Omental fat pad (tissue), 3 donors: ENCODE measurements at regions not wholly inside any gene's neighbourhood (a gene's known extent, or its start where the extent isn't known, plus 50 kb on each side); places are given as distances from the start of the nearest gene placed in this dataset.
A peak's percentile ranks its signal among the peaks of the same experiment; 100 is the strongest.

ENCODE experiments used
- ATAC-seq: fragments of 150-250 bp; one replicate; pipeline ENCODE4 v1.9.1; 2016; ENCODE audit warnings: mild to moderate bottlenecking, moderate library complexity; ENCODE audit not compliant: low FRiP score
- DNase-seq: peaks from one replicate; pipeline ENCODE4 v3.0.0-alpha.2; 2019; ENCODE audit warnings: low spot score
- CTCF ChIP-seq, 3 donors: fragments of 450-650 bp; IDR thresholded peaks; one replicate each; pipeline ENCODE4 v1.5.1; 2016 to 2017; ENCODE audit warnings: antibody characterized with exemption in 3 of 3, mild to moderate bottlenecking in 3 of 3, moderate library complexity in 2 of 3

DNA sequence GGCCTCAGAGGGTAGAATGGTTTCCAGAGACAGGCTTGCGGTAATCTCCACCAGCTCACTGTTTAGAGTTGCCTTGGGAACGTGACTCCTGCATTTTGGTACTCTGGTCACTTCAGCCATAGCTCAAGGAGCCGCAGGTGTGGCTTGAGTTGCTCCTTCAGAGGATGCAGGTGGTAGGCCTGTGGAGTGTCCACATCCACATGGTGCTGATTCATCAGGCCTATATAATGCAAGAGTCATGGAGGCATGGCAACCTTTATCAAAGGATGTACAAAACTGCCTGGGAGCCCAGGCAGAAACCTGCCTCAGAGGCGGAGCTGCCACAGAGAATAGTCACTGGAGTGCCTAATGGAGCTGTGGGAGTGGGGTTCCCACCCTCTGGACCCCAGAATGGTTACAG is 114.2 kb downstream of the ANXA1 start:
- ATAC-seq (no peak), DNase-seq (no peak)
- TF ChIP-seq CTCF (IDR thresholded peaks at IDR 0.05) = no peak

- DNase-seq = no peak
- no peak for TF ChIP-seq CTCF (IDR thresholded peaks at IDR 0.05)
- no peak for ATAC-seq
Observed at GRCh38 chr9:73269430-73270101, 117.9 kb downstream of the ANXA1 start.

DNA sequence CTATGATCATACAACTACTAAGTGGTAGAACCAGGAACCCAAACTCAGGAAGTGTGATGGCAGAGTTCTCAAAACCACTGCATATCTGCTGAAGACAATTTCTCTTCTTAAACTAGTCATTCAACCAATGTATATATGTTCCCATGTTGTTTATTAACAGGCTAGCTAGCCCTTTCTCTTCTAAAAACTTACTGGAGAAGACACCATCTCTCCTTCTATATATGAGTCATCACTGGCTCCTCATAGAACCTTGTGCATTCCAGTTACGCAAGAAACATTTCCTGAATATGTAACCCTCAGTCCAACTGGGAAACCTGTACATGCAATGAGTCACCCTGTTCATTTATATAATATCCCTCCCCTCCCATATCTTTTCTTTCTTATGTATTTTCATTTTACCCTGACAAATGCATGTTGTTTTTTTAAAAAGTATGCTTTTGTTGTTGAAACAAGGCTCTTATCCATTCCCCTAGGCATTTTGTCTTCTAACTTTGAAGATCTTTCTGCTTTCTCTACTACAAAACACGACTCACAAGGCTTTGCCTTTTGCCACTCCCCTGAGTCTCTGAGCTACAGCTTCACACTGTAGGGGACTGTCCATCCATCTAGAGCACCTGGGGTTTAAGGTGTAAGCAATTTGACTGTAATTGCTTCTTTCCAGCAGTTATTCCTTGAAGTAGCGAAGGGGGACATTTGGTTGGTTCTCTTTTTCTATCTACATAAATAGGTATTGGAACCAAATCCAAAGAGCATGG is 119.5 kb downstream of the ANXA1 start:
- ATAC-seq (peak; percentile 91), DNase-seq (no peak)
- TF ChIP-seq CTCF (IDR thresholded peaks at IDR 0.05) = no peak

DNA sequence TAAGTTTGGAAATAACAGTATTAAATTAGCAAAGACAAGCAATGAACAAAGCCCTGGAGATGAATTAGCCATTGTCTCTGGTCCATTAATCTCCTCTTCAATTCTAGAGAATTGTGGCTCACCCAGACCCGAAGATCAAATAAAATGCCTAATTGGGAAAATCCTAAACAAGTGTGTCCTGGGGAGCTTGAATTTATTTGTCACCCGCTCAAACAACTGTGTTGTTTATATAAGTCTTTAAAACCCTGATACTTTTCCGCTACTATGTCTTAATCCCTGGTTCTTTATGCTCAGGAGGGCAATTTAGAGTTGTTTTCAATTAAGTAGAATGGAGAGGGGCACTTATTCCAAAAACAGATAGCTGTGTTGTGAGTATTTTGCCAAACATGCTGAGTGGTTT is 128.4 kb downstream of the ANXA1 start:
- ATAC-seq (no peak), DNase-seq (no peak)
- no peak for TF ChIP-seq CTCF (IDR thresholded peaks at IDR 0.05)

GRCh38 chr9:73284377-73284776 is 132.7 kb downstream of the ANXA1 start:
- ATAC-seq = no peak
- TF ChIP-seq CTCF (IDR thresholded peaks at IDR 0.05) = no peak
- DNase-seq = no peak

- no peak for TF ChIP-seq CTCF (IDR thresholded peaks at IDR 0.05)
- DNase-seq (no peak), ATAC-seq (no peak)
Observed at GRCh38 chr9:73294336-73294735, 142.7 kb downstream of the ANXA1 start.

DNA sequence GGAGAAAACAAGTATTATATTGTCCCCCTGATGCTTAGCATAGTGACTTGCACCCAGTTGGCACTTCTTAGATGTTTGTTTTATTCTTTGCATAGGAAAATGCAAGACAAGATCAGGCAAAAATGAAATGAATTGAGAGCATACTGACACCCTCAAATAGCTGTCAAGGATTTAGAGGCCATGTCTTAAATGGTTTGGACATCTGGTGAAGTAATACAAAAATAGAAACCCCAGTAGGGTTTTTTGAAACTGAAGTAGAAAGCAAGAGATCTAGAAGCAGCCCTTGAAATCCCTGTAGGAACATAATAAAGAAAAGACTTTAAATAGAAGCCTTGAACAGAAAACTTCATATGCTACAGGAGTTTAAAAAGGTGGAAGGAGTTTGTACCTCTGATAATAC is 174.3 kb downstream of the ANXA1 start:
- no peak for TF ChIP-seq CTCF (IDR thresholded peaks at IDR 0.05)
- ATAC-seq (no peak), DNase-seq (no peak)
